ENCODE measurements at regions not wholly inside any gene's neighbourhood (a gene's known extent, or its start where the extent isn't known, plus 50 kb on each side); places are given as distances from the start of the nearest gene placed in this dataset.

DNA sequence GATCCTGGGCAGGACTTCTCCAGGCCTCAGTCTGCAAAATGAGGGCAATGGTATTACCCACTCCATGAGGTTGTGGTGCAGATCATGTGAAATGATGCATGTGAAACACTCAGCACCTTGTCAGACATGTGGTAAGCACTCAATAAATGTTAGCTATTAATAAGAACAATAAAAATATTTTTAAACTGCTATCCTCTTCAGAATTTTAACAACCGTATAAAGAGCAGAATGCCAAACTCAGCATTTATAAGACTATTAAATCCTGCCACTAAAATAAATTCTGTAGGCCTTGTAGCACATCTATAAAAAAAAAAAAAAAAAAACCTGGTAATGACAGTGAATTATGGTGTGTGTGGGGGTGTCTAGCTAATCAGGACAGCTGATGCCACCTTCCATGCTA is 213.9 kb upstream of the UMPS start:
- H4K5ac ChIP-seq (ENCODE audit: insufficient read length, low read depth, low read length), result no peak overlapping the region
- H3K4me2 ChIP-seq (ENCODE audit: insufficient read depth in 1 of 2, low read depth in 2 of 2, low read length in 2 of 2), result no peak overlapping the region
- H2BK12ac ChIP-seq (ENCODE audit: low read depth, low read length), result no peak overlapping the region
- H2AK5ac ChIP-seq (ENCODE audit: low read depth, low read length), result no peak overlapping the region
- H3K14ac ChIP-seq (ENCODE audit: insufficient read length), result no peak overlapping the region
- no peak overlapping the region for H2BK120ac ChIP-seq (replicated peaks; ENCODE audit: low read depth, low read length)
- no peak overlapping the region for H3K27ac ChIP-seq (ENCODE audit: low read depth, low read length)
- no peak overlapping the region for H2AFZ ChIP-seq (ENCODE audit: low read length)
- 93% methylated on average over 1 of the region's 1 CpG; no CpG with 5 or more reads in 1 of the 2 experiments for WGBS, 2 experiments (ENCODE audit: extremely low coverage in 1 of 2, insufficient coverage in 1 of 2, insufficient read length in 1 of 2, insufficient replicate concordance in 2 of 2, low coverage in 1 of 2, low lambda C conversion rate in 2 of 2, missing lambda C conversion rate in 1 of 2)
- H3K23me2 ChIP-seq (ENCODE audit: low read depth, low read length), result no peaks in the 10 kb centered on the region
- POLR2A ChIA-PET (ENCODE audit: partially characterized antibody), result interaction anchor here (2.9 kb wide), 1 partner anchor 13 kb away, joined by 8 read pairs; no protein-coding TSS in a partner anchor
- H3K9me3 ChIP-seq (ENCODE audit: insufficient read depth in 2 of 2, low read depth in 1 of 2, low read length in 1 of 2), result no peaks in the 10 kb centered on the region
- H4K8ac ChIP-seq (ENCODE audit: extremely low read depth, insufficient read depth, low read length), result no peak overlapping the region
- no peaks in the 10 kb centered on the region for H4K20me1 ChIP-seq (replicated peaks in 1 of 2; ENCODE audit: control insufficient read depth in 1 of 2, insufficient read depth in 2 of 2, low read length in 2 of 2)
- H3K9ac ChIP-seq (replicated peaks in 1 of 4; ENCODE audit: extremely low read depth in 1 of 4, low read depth in 3 of 4, low read length in 3 of 4), result no peak overlapping the region
- H3K79me2 ChIP-seq (ENCODE audit: control insufficient read depth in 1 of 2, insufficient read depth in 2 of 2, low read length in 2 of 2), result no peaks in the 10 kb centered on the region
- no peak overlapping the region for H3K18ac ChIP-seq (ENCODE audit: extremely low read depth, low read length)
- H3K36me3 ChIP-seq (ENCODE audit: control insufficient read depth in 2 of 4, insufficient read depth in 4 of 4, low read length in 3 of 4), result no peaks in the 10 kb centered on the region
- H3K23ac ChIP-seq (ENCODE audit: insufficient read length), result no peak overlapping the region
- DNase-seq (ENCODE audit: low read depth in 1 of 2, low spot score in 2 of 2) (no peak), FAIRE-seq (no peak)
- peaks cover 3 to 12% (median 8%) of the 10 kb centered on the region in 4 experiments; a peak in 6 of 7 replicates for H3K4me1 ChIP-seq (replicated peaks in 1 of 4; ENCODE audit: control insufficient read depth in 3 of 4, insufficient read depth in 4 of 4, low read length in 3 of 4)
- no peak overlapping the region for H3K4ac ChIP-seq (replicated peaks; ENCODE audit: insufficient read length, low read depth, low read length)
- no peak overlapping the region for H3K56ac ChIP-seq (replicated peaks; ENCODE audit: insufficient read length, low read depth, low read length)
- no peak overlapping the region for H3K4me3 ChIP-seq (ENCODE audit: extremely low read depth in 1 of 4, insufficient read depth in 2 of 4, low read depth in 3 of 4, low read length in 4 of 4)
- no peak overlapping the region for H2BK15ac ChIP-seq (ENCODE audit: low read length)
- no peaks in the 10 kb centered on the region for H3K79me1 ChIP-seq (ENCODE audit: low read depth, low read length)
- H2BK5ac ChIP-seq (ENCODE audit: low read depth, low read length), result no peak overlapping the region
- no peaks in the 10 kb centered on the region for H3K27me3 ChIP-seq (replicated peaks in 1 of 4; ENCODE audit: control insufficient read depth in 3 of 4, extremely low read depth in 1 of 4, insufficient read depth in 3 of 4, low read length in 3 of 4)
- H4K91ac ChIP-seq (replicated peaks; ENCODE audit: insufficient read length, low read length), result no peak overlapping the region
- CTCF ChIA-PET (ENCODE audit: partially characterized antibody), result interaction anchor here (1.0 to 2.4 kb wide), 4 partner anchors 10 to 49 kb away, joined by 3 to 10 read pairs (median 6); no protein-coding TSS in a partner anchor
- no peak overlapping the region for H2BK20ac ChIP-seq (ENCODE audit: low read length)
- TF ChIP-seq EP300 (IDR thresholded peaks at IDR 0.05; ENCODE audit: borderline replicate concordance in 1 of 2, low read depth in 2 of 2, low read length in 2 of 2) (no peak), CBX5 (IDR thresholded peaks at IDR 0.05; ENCODE audit: low read depth, low read length) (no peak), TAF1 (IDR thresholded peaks at IDR 0.05; ENCODE audit: low read depth, low read length) (no peak), ATF2 (IDR thresholded peaks at IDR 0.05; ENCODE audit: low read length) (no peak), TAF7 (optimal IDR thresholded peaks at IDR 0.05; ENCODE audit: borderline replicate concordance, low read depth, low read length) (no peak), NRF1 (IDR thresholded peaks at IDR 0.05; ENCODE audit: low read depth, low read length) (no peak), SP4 (IDR thresholded peaks at IDR 0.05; ENCODE audit: low read length) (no peak), RFX5 (IDR thresholded peaks at IDR 0.05; ENCODE audit: borderline replicate concordance, low read depth, low read length) (no peak), BACH1 (IDR thresholded peaks at IDR 0.05; ENCODE audit: low read length) (no peak), HDAC2 (IDR thresholded peaks at IDR 0.05; ENCODE audit: borderline replicate concordance in 1 of 2, low read depth in 2 of 2, low read length in 2 of 2) (no peak), BCL11A (IDR thresholded peaks at IDR 0.05; ENCODE audit: low read depth in 2 of 2, low read length in 2 of 2) (no peak), CBX8 (IDR thresholded peaks at IDR 0.05; ENCODE audit: borderline replicate concordance, low read depth, low read length) (no peak)
- TF ChIP-seq, protein P1, sequence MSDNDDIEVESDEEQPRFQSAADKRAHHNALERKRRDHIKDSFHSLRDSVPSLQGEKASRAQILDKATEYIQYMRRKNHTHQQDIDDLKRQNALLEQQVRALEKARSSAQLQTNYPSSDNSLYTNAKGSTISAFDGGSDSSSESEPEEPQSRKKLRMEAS (IDR thresholded peaks at IDR 0.05), result no peak
